Progenitor cell of endocrine pancreas (in vitro differentiated cells): ENCODE measurements at regions not wholly inside any gene's neighbourhood (a gene's known extent, or its start where the extent isn't known, plus 50 kb on each side); places are given as distances from the start of the nearest gene placed in this dataset.

ENCODE experiments used
- DNase-seq: peaks from one replicate; pipeline ENCODE4 v3.0.0; 2021; ENCODE audit warnings: low spot score; ENCODE audit not compliant: unreplicated experiment
- H3K27ac Mint-ChIP-seq: 2 replicates; pipeline ENCODE4 v1.8.0; 2021; ENCODE audit warnings: mild to moderate bottlenecking, moderate library complexity, mixed read lengths
- H3K27me3 Mint-ChIP-seq: 2 replicates; pipeline ENCODE4 v1.8.0; 2021; ENCODE audit warnings: mixed read lengths
- H3K36me3 Mint-ChIP-seq: 2 replicates; pipeline ENCODE4 v1.8.0; 2022; ENCODE audit warnings: mixed read lengths; ENCODE audit not compliant: insufficient read depth
- H3K4me1 Mint-ChIP-seq: 2 replicates; pipeline ENCODE4 v1.8.0; 2021; ENCODE audit warnings: low read depth, mixed read lengths
- H3K4me3 Mint-ChIP-seq: 2 replicates; pipeline ENCODE4 v1.8.0; 2021; ENCODE audit warnings: low read depth, mild to moderate bottlenecking, moderate library complexity, mixed read lengths
- H3K9me3 Mint-ChIP-seq: 2 replicates; pipeline ENCODE4 v1.8.0; 2021; ENCODE audit warnings: low read depth, mixed read lengths
- TF ChIP-seq, protein P1 (sequence below): fragments of 200-600 bp; sonication (generic); IDR thresholded peaks from one replicate; pipeline ENCODE4 v1.5.0; 2021; ENCODE audit warnings: antibody characterized with exemption, mild to moderate bottlenecking; ENCODE audit not compliant: unreplicated experiment

DNA sequence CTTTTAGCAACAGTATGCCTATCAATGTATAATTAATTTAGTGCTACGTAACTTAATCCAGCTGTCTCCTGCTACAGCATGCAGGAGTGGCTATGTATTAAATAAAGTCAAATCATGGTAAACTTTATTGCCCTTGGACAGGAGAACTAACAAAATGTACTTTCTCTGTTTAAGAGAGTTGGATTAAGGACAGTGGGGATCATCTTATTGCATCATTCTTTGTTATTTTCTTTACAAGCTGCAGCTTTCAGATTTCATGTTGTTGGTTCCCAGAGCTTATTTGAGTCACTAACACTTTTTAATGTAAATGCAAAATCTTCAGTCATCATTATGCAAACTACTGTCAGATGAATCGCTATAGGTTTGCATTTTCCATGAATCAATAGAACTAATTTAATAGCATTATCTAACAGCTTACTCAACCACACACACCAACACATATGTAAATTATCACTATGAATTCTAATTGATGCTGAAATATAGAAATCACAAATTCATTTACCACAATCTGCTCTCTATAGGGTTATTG is 424.7 kb downstream of the MMUT start:
- no peaks in the 10 kb centered on the region for H3K27me3 Mint-ChIP-seq
- no peak overlapping the region for H3K27ac Mint-ChIP-seq
- H3K4me1 Mint-ChIP-seq: no peaks in the 10 kb centered on the region
- H3K9me3 Mint-ChIP-seq: no peaks in the 10 kb centered on the region
- no peak for DNase-seq
- no peaks in the 10 kb centered on the region for H3K36me3 Mint-ChIP-seq
- TF ChIP-seq, protein P1, sequence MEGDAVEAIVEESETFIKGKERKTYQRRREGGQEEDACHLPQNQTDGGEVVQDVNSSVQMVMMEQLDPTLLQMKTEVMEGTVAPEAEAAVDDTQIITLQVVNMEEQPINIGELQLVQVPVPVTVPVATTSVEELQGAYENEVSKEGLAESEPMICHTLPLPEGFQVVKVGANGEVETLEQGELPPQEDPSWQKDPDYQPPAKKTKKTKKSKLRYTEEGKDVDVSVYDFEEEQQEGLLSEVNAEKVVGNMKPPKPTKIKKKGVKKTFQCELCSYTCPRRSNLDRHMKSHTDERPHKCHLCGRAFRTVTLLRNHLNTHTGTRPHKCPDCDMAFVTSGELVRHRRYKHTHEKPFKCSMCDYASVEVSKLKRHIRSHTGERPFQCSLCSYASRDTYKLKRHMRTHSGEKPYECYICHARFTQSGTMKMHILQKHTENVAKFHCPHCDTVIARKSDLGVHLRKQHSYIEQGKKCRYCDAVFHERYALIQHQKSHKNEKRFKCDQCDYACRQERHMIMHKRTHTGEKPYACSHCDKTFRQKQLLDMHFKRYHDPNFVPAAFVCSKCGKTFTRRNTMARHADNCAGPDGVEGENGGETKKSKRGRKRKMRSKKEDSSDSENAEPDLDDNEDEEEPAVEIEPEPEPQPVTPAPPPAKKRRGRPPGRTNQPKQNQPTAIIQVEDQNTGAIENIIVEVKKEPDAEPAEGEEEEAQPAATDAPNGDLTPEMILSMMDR: no peak
- no peak overlapping the region for H3K4me3 Mint-ChIP-seq

DNA sequence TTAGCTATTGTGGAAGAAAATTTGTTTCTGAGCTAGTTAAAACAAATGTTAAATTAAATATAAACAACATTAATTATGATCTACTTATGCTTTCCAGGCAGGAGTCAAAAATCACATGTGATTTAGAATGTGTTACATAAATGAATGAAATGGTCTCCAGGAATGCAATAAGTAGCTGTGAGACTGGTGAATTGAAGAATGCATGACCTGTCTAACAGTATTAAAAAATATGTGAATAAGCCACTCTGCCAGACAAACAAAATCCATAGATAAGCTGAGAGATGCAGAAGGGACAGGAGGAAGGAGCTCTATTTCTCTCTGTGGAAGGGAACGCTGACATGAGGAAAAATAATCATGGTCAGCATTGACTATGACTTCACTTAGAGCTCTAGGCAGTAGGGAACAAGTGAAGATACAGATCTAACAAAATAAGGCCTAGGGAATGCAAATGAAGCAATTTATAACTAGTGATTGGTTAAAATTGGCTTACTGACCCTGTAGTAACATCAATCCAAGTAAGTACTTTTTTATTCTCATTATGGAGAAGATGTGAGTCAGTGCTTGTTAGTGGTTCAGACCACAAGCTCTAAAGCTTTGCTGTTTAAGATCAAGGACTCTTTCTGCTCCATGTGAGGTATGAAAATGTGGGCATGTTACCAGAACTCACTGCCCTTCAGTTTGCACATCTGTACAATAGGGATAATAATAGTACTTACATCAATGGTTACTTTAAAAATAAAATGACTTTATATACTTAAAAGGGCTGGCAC is 432.6 kb downstream of the MMUT start:
- TF ChIP-seq, protein P1: no peak
- H3K4me1 Mint-ChIP-seq: no peaks in the 10 kb centered on the region

DNA sequence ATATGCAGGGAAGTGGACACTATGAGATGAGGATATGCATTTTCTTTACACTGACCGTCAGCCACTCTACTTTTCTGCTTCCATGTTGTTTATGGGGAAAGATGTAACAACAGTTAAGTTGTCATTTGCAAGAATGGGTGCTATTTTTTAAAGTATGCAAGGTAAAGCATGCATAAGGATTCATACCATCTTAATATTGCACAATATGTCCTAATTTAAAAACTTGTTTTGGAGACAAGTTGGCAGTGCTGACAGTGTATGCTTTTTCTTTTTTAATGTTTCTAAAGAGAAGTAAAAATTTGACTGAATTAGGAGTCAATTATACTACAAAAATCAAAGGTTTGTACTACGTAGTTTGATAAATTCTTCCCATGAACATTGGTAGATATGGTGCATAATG is 435.4 kb downstream of the MMUT start:
- TF ChIP-seq, protein P1: no peak
- H3K4me3 Mint-ChIP-seq: no peak overlapping the region
- H3K4me1 Mint-ChIP-seq: no peaks in the 10 kb centered on the region
- H3K27ac Mint-ChIP-seq: no peak overlapping the region
- H3K27me3 Mint-ChIP-seq: no peaks in the 10 kb centered on the region
- H3K9me3 Mint-ChIP-seq: peaks cover 3% of the 10 kb centered on the region
- H3K36me3 Mint-ChIP-seq: no peaks in the 10 kb centered on the region
- DNase-seq: no peak

More for the DNA sequence above, 432.6 kb downstream of the MMUT start:
- H3K9me3 Mint-ChIP-seq: no peaks in the 10 kb centered on the region
- DNase-seq: no peak
- no peaks in the 10 kb centered on the region for H3K36me3 Mint-ChIP-seq
- no peak overlapping the region for H3K4me3 Mint-ChIP-seq
- H3K27me3 Mint-ChIP-seq: no peaks in the 10 kb centered on the region
- H3K27ac Mint-ChIP-seq: no peak overlapping the region

DNA sequence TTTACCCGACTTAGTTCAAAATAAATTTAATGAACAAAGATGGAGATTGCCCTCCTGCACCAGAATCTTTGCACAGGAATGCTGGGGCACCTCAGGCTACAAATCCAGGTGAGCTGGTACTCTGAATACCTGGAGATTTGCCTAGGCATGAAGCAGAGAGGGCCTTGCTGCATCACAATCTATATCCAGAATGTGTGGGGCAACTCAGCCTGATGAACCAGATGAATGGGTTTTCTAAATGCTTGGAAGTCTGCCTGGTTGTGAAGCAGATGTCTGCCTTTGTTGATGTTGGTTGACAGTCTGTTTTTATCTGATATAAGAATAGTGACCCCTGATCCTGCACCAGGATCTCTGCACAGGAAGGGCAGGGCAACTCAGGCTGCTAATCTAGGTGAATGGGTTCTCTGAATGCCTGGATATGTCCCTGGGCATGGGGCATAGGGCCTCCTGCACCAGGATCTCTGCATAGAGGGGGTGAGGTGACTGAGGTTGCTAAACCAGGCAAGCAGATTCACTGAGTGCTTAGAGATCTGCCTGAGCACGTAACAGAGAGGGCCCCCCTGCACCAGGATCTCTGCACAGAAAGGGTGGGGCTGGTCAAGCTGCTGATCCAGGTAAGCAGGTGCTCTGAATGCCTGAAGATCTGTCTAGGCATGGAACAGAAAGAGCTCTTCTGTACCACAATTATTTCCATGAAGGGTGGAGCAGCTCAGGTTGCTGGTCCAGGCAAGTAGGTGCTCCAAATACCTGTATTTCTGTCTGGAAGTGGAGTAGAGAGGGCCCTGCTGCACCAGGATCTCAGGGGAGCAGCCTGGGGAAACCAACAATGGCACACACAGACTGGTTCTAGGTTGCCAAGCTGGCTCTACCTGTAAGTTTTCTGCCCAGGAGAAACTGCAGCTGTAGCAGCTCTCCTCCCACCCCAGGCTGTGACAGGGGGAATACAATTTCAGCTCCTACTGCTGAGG is 437.5 kb downstream of the MMUT start:
- Mint-ChIP-seq H3K9me3 (peaks cover 3% of the 10 kb centered on the region), H3K27ac (no peak overlapping the region), H3K36me3 (no peaks in the 10 kb centered on the region), H3K4me3 (no peak overlapping the region), H3K27me3 (no peaks in the 10 kb centered on the region), H3K4me1 (no peaks in the 10 kb centered on the region)
- TF ChIP-seq, protein P1: no peak
- no peak for DNase-seq

DNA sequence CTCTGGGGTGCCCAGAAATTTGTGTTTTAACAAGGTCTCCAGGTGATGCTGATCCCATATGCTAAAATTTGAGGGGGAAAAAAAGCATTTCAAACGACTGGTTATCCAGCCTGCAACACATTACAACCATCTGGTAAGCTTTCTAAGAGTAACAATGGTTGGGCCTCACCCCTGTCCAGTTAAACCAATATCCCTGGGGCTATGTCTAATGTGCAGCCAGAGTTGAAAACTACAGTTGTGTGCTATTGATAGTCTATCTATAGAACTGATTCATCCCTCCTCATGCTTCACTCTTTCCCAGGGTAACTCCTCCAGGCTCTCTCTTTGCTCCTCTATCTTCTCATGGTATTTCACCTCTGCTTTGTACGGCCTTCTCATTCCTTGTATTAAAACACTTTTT is 458.3 kb downstream of the MMUT start:
- no peak for DNase-seq
- Mint-ChIP-seq H3K4me1 (no peaks in the 10 kb centered on the region), H3K4me3 (no peak overlapping the region), H3K36me3 (no peaks in the 10 kb centered on the region), H3K9me3 (no peaks in the 10 kb centered on the region), H3K27ac (no peak overlapping the region), H3K27me3 (no peaks in the 10 kb centered on the region)
- TF ChIP-seq, protein P1: no peak
